GM12878 (cell line): ENCODE measurements at regions not wholly inside any gene's neighbourhood (a gene's known extent, or its start where the extent isn't known, plus 50 kb on each side); places are given as distances from the start of the nearest gene placed in this dataset.

Experiments used
- ATAC-seq: fragments of 200-7000 bp; cut with Tn5 transposase; 3 replicates; pipeline ENCODE4 v1.9.1; 2020; ENCODE audit warnings: mild to moderate bottlenecking, moderate library complexity
- BruUV-seq: library from RNA; stranded (reverse); fragments of 400-500 nt; replicated peaks from 2 replicates; lab custom pipeline; 2021; lab: Mats Ljungman, UMichigan
- CTCF ChIA-PET: fragments of 300-600 bp; sonication (Branson Sonifier 250); formaldehyde crosslinking; extraction: SDS; loops from one replicate; lab custom pipeline; 2021; ENCODE audit warnings: inconsistent platforms; lab: Yijun Ruan, JAX
- POLR2A ChIA-PET: fragments of 350-600 bp; formaldehyde crosslinking; extraction: SDS; loops from one replicate; lab custom pipeline; 2021; ENCODE audit warnings: inconsistent platforms; lab: Charles Lee
- RAD21 ChIA-PET: fragments of 300-600 bp; sonication (Branson Sonifier 250); formaldehyde crosslinking; loops from one replicate; lab custom pipeline; 2023; ENCODE audit warnings: antibody characterized with exemption; ENCODE audit not compliant: unreplicated experiment; lab: Charles Lee
- SMC1A ChIA-PET: fragments of 300-600 bp; sonication (Branson Sonifier 250); formaldehyde crosslinking; loops from one replicate; lab custom pipeline; 2023; ENCODE audit not compliant: unreplicated experiment, uncharacterized antibody; lab: Charles Lee
- DNase-seq: peaks from one replicate; pipeline ENCODE4 v3.0.0-alpha.2; 2011; ENCODE audit warnings: low read depth, low spot score
- FAIRE-seq: peaks from 3 replicates; lab custom pipeline; 2011; peaks lifted over from hg19 to GRCh38; lab: Jason Lieb, UNC
- H2AFZ ChIP-seq: 2 replicates; pipeline ENCODE4 v1.6.0; 2011; ENCODE audit warnings: low read depth, low read length, control low read depth; ENCODE audit not compliant: control insufficient read depth
- H3K27ac ChIP-seq: 2 replicates; pipeline ENCODE4 v1.5.1; 2011; ENCODE audit warnings: control low read depth; ENCODE audit not compliant: control insufficient read depth, insufficient read depth
- H3K27me3 ChIP-seq, 2 experiments: replicated peaks in 1 of 2; 2 replicates each; pipeline versions ENCODE4 v1.6.0 to v1.6.1; 2011; ENCODE audit warnings: low read length in 1 of 2; ENCODE audit not compliant: control insufficient read depth in 2 of 2, insufficient read depth in 2 of 2
- H3K36me3 ChIP-seq, 2 experiments: 2 replicates each; pipeline ENCODE4 v1.5.1; 2011; ENCODE audit warnings: low read length in 1 of 2; ENCODE audit not compliant: control insufficient read depth in 2 of 2, insufficient read depth in 2 of 2
- H3K4me1 ChIP-seq: 2 replicates; pipeline ENCODE4 v1.6.1; 2011; ENCODE audit warnings: mild to moderate bottlenecking, low read length, moderate library complexity, mixed read lengths; ENCODE audit not compliant: control insufficient read depth, insufficient read depth
- H3K4me2 ChIP-seq: 2 replicates; pipeline ENCODE4 v1.6.0; 2011; ENCODE audit warnings: control low read depth; ENCODE audit not compliant: control insufficient read depth, insufficient read depth
- H3K4me3 ChIP-seq: fragments of 200-600 bp; sonication (generic); 2 replicates; pipeline ENCODE4 v1.5.1; 2016
- H3K79me2 ChIP-seq: 2 replicates; pipeline ENCODE4 v1.6.0; 2011; ENCODE audit warnings: low read length; ENCODE audit not compliant: control insufficient read depth, insufficient read depth
- H3K9ac ChIP-seq: 2 replicates; pipeline ENCODE4 v1.8.0; 2011; ENCODE audit warnings: low read length, control low read depth, mixed read lengths; ENCODE audit not compliant: control insufficient read depth, insufficient read depth
- H3K9me3 ChIP-seq: replicated peaks from 3 replicates; pipeline ENCODE4 v1.5.1; 2011; ENCODE audit warnings: mild to moderate bottlenecking, low read length; ENCODE audit not compliant: control insufficient read depth, insufficient read depth
- H4K20me1 ChIP-seq: 2 replicates; pipeline ENCODE4 v1.6.0; 2011; ENCODE audit not compliant: control insufficient read depth, insufficient read depth
- E2F8 ChIP-seq: fragments of 450-650 bp; IDR thresholded peaks from 2 replicates; pipeline ENCODE4 v1.6.1; 2018; ENCODE audit warnings: mild to moderate bottlenecking, low read depth, moderate library complexity; ENCODE audit not compliant: partially characterized antibody
- ETV6 ChIP-seq, 2 experiments: fragments of 450-650 bp in 1 of 2; IDR thresholded peaks in 1 of 2; conservative IDR thresholded peaks in 1 of 2; 2 replicates each; pipeline ENCODE4 v1.6.1; 2014; ENCODE audit warnings: antibody characterized with exemption in 1 of 2, borderline replicate concordance in 1 of 2, low read depth in 1 of 2, mild to moderate bottlenecking in 1 of 2, moderate library complexity in 1 of 2
- HDAC2 ChIP-seq: fragments of 200-600 bp; sonication (generic); IDR thresholded peaks from 2 replicates; pipeline ENCODE4 v1.6.1; 2017
- IKZF1 ChIP-seq: fragments of 450-650 bp; conservative IDR thresholded peaks from 2 replicates; pipeline ENCODE4 v1.6.1; 2017; ENCODE audit warnings: antibody characterized with exemption, mild to moderate bottlenecking
- JUND ChIP-seq: IDR thresholded peaks from 2 replicates; pipeline ENCODE4 v1.6.1; 2012; ENCODE audit warnings: low read depth, mild to moderate bottlenecking, low read length, improper control_type of control experiment, moderate library complexity
- NBN ChIP-seq: fragments of 450-650 bp; IDR thresholded peaks from 2 replicates; pipeline ENCODE4 v1.6.1; 2016
- POLR2AphosphoS5 ChIP-seq: IDR thresholded peaks from 2 replicates; pipeline ENCODE4 v1.6.1; 2011; ENCODE audit warnings: mild to moderate bottlenecking, low read length, inconsistent platforms
- POU2F2 ChIP-seq: IDR thresholded peaks from 3 replicates; pipeline ENCODE4 v1.6.1; 2011; ENCODE audit warnings: low read depth, mild to moderate bottlenecking, low read length, borderline replicate concordance
- TAF1 ChIP-seq: IDR thresholded peaks from 2 replicates; pipeline ENCODE4 v1.6.1; 2011; ENCODE audit warnings: mild to moderate bottlenecking, low read depth, low read length, borderline replicate concordance
- ZBTB33 ChIP-seq: fragments of 450-650 bp; IDR thresholded peaks from 2 replicates; pipeline ENCODE4 v1.6.1; 2017; ENCODE audit warnings: mild to moderate bottlenecking
- ZNF217 ChIP-seq: fragments of 450-650 bp; IDR thresholded peaks from 2 replicates; pipeline ENCODE4 v1.6.1; 2017; ENCODE audit warnings: antibody characterized with exemption, mild to moderate bottlenecking
- ZZZ3 ChIP-seq: IDR thresholded peaks from 2 replicates; pipeline ENCODE4 v1.6.1; 2011; ENCODE audit warnings: low read depth; ENCODE audit not compliant: control insufficient read depth, insufficient read length
- WGBS: methylation state at CpG from one replicate; pipeline ENCODE4 v1.1.6; 2016; ENCODE audit warnings: low lambda C conversion rate; ENCODE audit not compliant: insufficient replicate concordance, insufficient coverage; ENCODE audit errors: missing lambda C conversion rate; 5-methylcytosine and 5-hydroxymethylcytosine counted together
- in situ Hi-C: fragments of 300-500 bp; cut with MboI; formaldehyde crosslinking; loops from 9 replicates; pipeline ENCODE4 v1.14.3; 2018; ENCODE audit warnings: mixed read lengths
- intact Hi-C: fragments of 100-400 bp; cut with micrococcal nuclease; formaldehyde crosslinking; loops from one replicate; pipeline ENCODE4 v1.14.2; 2022; ENCODE audit not compliant: unreplicated experiment
- TF ChIP-seq, protein P1 (sequence below): IDR thresholded peaks from 2 replicates; pipeline ENCODE4 v1.6.1; 2012; ENCODE audit warnings: low read depth, low read length, improper control_type of control experiment
- TF ChIP-seq, protein P2 (sequence below): fragments of 450-650 bp; IDR thresholded peaks from 2 replicates; pipeline ENCODE4 v1.6.1; 2017; ENCODE audit warnings: mild to moderate bottlenecking, moderate library complexity

DNA sequence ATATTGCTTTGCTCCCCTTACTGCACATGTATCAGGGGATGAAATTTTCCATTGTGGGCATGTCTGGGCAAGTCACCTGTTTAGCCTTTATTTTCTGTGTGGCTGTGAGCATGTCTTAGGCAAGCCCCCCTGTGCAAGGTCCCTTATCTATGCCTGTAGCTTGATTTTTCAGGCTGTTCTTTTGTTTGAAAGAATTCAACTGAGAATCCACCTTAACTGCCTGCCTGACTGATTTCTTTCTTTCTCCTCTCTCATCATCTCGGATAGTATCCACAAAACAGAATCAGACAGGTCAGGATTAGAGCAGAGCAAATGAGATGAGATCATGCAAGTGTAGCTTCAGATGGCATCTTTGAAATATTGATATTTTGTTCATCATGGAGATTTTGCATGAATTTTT, 1147.5 kb upstream of the ACVR2A start:
- FAIRE-seq, result no peak
- BruUV-seq, result no TSS peak
- Histone ChIP-seq H3K27ac (no peak overlapping the region), H2AFZ (no peak overlapping the region), H3K9me3 (peaks cover 1% of the 10 kb centered on the region; the same call in 1 of the 3 replicates), H4K20me1 (no peaks in the 10 kb centered on the region), H3K4me2 (no peak overlapping the region), H3K4me1 (no peaks in the 10 kb centered on the region), H3K27me3 (no peaks in the 10 kb centered on the region), H3K4me3 (no peak overlapping the region), H3K36me3 (no peaks in the 10 kb centered on the region), H3K9ac (no peak overlapping the region), H3K79me2 (no peaks in the 10 kb centered on the region)
- DNase-seq, result no peak
- intact Hi-C loops, result no loop called here
- ChIA-PET POLR2A (no interaction called here), RAD21 (no interaction called here), SMC1A (interaction anchor here (0.6 to 1.2 kb wide), 2 partner anchors 33 to 425 kb away, joined by 3 read pairs; no protein-coding TSS in a partner anchor), CTCF (interaction anchor here (0.6 to 1.4 kb wide), 2 partner anchors 10 to 36 kb away, joined by 3 read pairs; no protein-coding TSS in a partner anchor)
- 14% methylated on average over 1 of the region's 1 CpG for WGBS
- in situ Hi-C loops, result no loop called here
- no peak for ATAC-seq
- no peak for TF ChIP-seq ZZZ3
- TF ChIP-seq ZBTB33, result no peak
- no peak for TF ChIP-seq NBN
- TF ChIP-seq E2F8, result no peak
- TF ChIP-seq TAF1, result no peak
- TF ChIP-seq IKZF1, result no peak
- TF ChIP-seq ETV6 (conservative IDR thresholded peaks at IDR 0.05 in 1 of 2, IDR thresholded peaks at IDR 0.05 in 1 of 2; ENCODE audit: borderline replicate concordance in 1 of 2, low read depth in 1 of 2), result no peak
- no peak for TF ChIP-seq JUND
- TF ChIP-seq, protein P1, sequence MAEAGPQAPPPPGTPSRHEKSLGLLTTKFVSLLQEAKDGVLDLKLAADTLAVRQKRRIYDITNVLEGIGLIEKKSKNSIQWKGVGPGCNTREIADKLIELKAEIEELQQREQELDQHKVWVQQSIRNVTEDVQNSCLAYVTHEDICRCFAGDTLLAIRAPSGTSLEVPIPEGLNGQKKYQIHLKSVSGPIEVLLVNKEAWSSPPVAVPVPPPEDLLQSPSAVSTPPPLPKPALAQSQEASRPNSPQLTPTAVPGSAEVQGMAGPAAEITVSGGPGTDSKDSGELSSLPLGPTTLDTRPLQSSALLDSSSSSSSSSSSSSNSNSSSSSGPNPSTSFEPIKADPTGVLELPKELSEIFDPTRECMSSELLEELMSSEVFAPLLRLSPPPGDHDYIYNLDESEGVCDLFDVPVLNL, result no peak
- TF ChIP-seq, protein P2, sequence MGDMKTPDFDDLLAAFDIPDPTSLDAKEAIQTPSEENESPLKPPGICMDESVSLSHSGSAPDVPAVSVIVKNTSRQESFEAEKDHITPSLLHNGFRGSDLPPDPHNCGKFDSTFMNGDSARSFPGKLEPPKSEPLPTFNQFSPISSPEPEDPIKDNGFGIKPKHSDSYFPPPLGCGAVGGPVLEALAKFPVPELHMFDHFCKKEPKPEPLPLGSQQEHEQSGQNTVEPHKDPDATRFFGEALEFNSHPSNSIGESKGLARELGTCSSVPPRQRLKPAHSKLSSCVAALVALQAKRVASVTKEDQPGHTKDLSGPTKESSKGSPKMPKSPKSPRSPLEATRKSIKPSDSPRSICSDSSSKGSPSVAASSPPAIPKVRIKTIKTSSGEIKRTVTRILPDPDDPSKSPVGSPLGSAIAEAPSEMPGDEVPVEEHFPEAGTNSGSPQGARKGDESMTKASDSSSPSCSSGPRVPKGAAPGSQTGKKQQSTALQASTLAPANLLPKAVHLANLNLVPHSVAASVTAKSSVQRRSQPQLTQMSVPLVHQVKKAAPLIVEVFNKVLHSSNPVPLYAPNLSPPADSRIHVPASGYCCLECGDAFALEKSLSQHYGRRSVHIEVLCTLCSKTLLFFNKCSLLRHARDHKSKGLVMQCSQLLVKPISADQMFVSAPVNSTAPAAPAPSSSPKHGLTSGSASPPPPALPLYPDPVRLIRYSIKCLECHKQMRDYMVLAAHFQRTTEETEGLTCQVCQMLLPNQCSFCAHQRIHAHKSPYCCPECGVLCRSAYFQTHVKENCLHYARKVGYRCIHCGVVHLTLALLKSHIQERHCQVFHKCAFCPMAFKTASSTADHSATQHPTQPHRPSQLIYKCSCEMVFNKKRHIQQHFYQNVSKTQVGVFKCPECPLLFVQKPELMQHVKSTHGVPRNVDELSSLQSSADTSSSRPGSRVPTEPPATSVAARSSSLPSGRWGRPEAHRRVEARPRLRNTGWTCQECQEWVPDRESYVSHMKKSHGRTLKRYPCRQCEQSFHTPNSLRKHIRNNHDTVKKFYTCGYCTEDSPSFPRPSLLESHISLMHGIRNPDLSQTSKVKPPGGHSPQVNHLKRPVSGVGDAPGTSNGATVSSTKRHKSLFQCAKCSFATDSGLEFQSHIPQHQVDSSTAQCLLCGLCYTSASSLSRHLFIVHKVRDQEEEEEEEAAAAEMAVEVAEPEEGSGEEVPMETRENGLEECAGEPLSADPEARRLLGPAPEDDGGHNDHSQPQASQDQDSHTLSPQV, result no peak
- no peak for TF ChIP-seq POLR2AphosphoS5
- TF ChIP-seq POU2F2, result no peak
- TF ChIP-seq ZNF217, result no peak
- no peak for TF ChIP-seq HDAC2
